ENCODE measurements at regions not wholly inside any gene's neighbourhood (a gene's known extent, or its start where the extent isn't known, plus 50 kb on each side); places are given as distances from the start of the nearest gene placed in this dataset.

- intact Hi-C loops (cut with DNase I; ENCODE audit: low total_unique reads), result no loop called here
- Histone ChIP-seq H3K4me3 (no peak overlapping the region), H3K9me3 (no peaks in the 10 kb centered on the region), H3K27me3 (no peaks in the 10 kb centered on the region), H3K4me1 (no peaks in the 10 kb centered on the region), H3K36me3 (no peaks in the 10 kb centered on the region), H3K27ac (no peak overlapping the region)
- TF ChIP-seq, protein P1, sequence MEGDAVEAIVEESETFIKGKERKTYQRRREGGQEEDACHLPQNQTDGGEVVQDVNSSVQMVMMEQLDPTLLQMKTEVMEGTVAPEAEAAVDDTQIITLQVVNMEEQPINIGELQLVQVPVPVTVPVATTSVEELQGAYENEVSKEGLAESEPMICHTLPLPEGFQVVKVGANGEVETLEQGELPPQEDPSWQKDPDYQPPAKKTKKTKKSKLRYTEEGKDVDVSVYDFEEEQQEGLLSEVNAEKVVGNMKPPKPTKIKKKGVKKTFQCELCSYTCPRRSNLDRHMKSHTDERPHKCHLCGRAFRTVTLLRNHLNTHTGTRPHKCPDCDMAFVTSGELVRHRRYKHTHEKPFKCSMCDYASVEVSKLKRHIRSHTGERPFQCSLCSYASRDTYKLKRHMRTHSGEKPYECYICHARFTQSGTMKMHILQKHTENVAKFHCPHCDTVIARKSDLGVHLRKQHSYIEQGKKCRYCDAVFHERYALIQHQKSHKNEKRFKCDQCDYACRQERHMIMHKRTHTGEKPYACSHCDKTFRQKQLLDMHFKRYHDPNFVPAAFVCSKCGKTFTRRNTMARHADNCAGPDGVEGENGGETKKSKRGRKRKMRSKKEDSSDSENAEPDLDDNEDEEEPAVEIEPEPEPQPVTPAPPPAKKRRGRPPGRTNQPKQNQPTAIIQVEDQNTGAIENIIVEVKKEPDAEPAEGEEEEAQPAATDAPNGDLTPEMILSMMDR (IDR thresholded peaks at IDR 0.05), result no peak
- DNase-seq, result no peak
Observed at GRCh38 chr3:76888856-76889255, 151.0 kb upstream of the ROBO2 start.

DNA sequence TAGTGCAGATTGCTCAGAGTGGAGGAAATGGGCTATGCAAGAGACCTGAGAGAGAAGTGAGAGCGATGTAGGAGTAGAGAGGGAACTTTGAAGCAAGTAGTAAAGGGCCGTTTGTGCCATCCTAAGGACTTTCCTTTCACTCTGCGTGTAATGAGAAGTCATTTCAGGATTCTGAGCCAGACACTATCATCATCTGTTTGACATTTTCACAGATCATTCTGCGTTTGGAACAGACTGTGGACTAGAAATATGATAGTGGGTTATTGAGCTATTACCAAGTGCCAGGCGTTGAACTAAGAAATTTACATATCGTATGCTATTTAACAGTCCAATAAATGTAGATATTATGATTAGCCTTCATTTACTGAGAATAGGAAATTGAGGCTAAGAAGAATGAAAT lies 150.0 kb upstream of the ROBO2 start:
- H3K27ac ChIP-seq, result no peak overlapping the region
- intact Hi-C loops (cut with DNase I; ENCODE audit: low total_unique reads), result no loop called here
- no peak for DNase-seq
- no peaks in the 10 kb centered on the region for H3K9me3 ChIP-seq
- H3K36me3 ChIP-seq, result no peaks in the 10 kb centered on the region
- H3K4me3 ChIP-seq, result no peak overlapping the region
- TF ChIP-seq, protein P1 (IDR thresholded peaks at IDR 0.05), result no peak
- no peaks in the 10 kb centered on the region for H3K4me1 ChIP-seq
- no peaks in the 10 kb centered on the region for H3K27me3 ChIP-seq

GRCh38 chr3:76897076-76897475 lies 142.8 kb upstream of the ROBO2 start:
- no peak overlapping the region for H3K27ac ChIP-seq
- no peaks in the 10 kb centered on the region for H3K36me3 ChIP-seq
- H3K27me3 ChIP-seq, result no peaks in the 10 kb centered on the region
- intact Hi-C loops (cut with DNase I; ENCODE audit: low total_unique reads), result no loop called here
- H3K9me3 ChIP-seq, result no peaks in the 10 kb centered on the region
- TF ChIP-seq, protein P1 (IDR thresholded peaks at IDR 0.05), result no peak
- DNase-seq, result no peak
- H3K4me3 ChIP-seq, result no peak overlapping the region
- no peaks in the 10 kb centered on the region for H3K4me1 ChIP-seq

GRCh38 chr3:76900596-76900995 lies 139.3 kb upstream of the ROBO2 start:
- Histone ChIP-seq H3K27me3 (no peaks in the 10 kb centered on the region), H3K27ac (no peak overlapping the region), H3K4me1 (no peaks in the 10 kb centered on the region), H3K4me3 (no peak overlapping the region), H3K36me3 (no peaks in the 10 kb centered on the region), H3K9me3 (no peaks in the 10 kb centered on the region)
- intact Hi-C loops (cut with DNase I; ENCODE audit: low total_unique reads), result no loop called here
- no peak for DNase-seq
- TF ChIP-seq, protein P1 (IDR thresholded peaks at IDR 0.05), result no peak

DNA sequence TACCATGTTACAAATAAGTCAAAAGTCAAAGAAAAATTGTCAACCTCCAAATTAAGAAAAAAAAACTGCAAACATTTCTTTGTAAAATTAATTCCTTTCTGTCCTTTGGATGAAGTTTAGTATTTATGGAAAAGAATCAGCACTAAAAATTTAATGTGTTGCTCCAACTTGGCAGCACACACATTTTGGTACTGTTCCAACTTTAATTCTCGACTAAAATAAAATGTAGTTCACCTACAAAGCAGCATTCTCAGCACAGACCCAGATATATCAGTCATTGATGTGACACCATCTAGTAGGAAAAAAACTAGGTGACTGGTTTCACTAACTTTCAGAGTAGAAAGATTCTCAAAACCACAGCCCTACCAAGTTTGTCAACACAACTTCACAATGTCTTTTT lies 131.7 kb upstream of the ROBO2 start:
- no peak for DNase-seq
- Histone ChIP-seq H3K4me3 (no peak overlapping the region), H3K4me1 (no peaks in the 10 kb centered on the region), H3K27ac (no peak overlapping the region), H3K27me3 (no peaks in the 10 kb centered on the region), H3K9me3 (no peaks in the 10 kb centered on the region), H3K36me3 (no peaks in the 10 kb centered on the region)
- intact Hi-C loops (cut with DNase I; ENCODE audit: low total_unique reads), result no loop called here
- TF ChIP-seq, protein P1 (IDR thresholded peaks at IDR 0.05), result no peak

DNA sequence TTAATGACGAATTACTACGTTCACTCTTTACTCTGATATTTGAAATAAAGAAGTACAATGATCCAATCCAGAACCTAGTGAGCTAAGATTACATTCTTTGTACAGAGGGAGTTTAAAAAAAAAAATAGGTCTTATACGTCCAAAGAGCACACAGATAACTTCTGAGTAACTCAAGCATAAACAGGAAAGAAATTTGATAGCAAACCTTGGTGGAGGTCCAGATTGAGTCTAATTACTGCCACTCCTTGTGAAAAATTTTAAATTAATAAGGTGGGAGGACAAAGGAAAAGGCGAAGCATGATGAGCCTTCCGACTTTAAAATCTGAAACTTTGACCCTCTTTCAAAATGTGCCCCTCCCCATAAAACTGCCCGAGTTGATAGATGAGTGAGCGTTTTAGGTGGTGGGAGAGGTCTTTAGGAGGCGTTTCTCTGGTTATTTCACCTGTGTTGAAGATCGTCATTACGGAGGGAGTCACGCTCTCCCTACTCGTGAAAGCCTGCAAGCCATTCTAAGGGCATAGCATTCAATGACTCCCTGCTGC lies 127.0 kb upstream of the ROBO2 start:
- Histone ChIP-seq H3K36me3 (no peaks in the 10 kb centered on the region), H3K9me3 (no peaks in the 10 kb centered on the region)
- DNase-seq, result no peak

More for the DNA sequence above, 127.0 kb upstream of the ROBO2 start:
- Histone ChIP-seq H3K4me3 (no peak overlapping the region), H3K4me1 (no peaks in the 10 kb centered on the region), H3K27ac (no peak overlapping the region), H3K27me3 (no peaks in the 10 kb centered on the region)
- intact Hi-C loops (cut with DNase I; ENCODE audit: low total_unique reads), result no loop called here
- TF ChIP-seq, protein P1 (IDR thresholded peaks at IDR 0.05), result no peak

Measured in tibial artery (tissue), 4 donors.